CD4-positive, alpha-beta T cell (primary cell): ENCODE measurements at regions not wholly inside any gene's neighbourhood (a gene's known extent, or its start where the extent isn't known, plus 50 kb on each side); places are given as distances from the start of the nearest gene placed in this dataset.

Experiments
- ATAC-seq: fragments of 200-7000 bp; cut with Tn5 transposase; one replicate; pipeline ENCODE4 v1.10.0; 2022; ENCODE audit warnings: mild to moderate bottlenecking; ENCODE audit not compliant: poor library complexity
- CTCF ChIA-PET: fragments of 350-600 bp; sonication (Branson Sonifier 250); formaldehyde crosslinking; loops from one replicate; lab custom pipeline; 2021; ENCODE audit warnings: antibody characterized with exemption, inconsistent platforms; lab: Charles Lee
- POLR2A ChIA-PET: fragments of 350-600 bp; sonication (Branson Sonifier 250); formaldehyde crosslinking; loops from one replicate; lab custom pipeline; 2021; ENCODE audit warnings: antibody characterized with exemption, inconsistent platforms; lab: Charles Lee
- DNase-seq, 14 experiments: peaks; one replicate each; pipeline ENCODE4 v3.0.0-alpha.2; 2013 to 2020; ENCODE audit warnings: mixed read lengths in 2 of 14
- H3K27ac ChIP-seq, 2 donors: one replicate each; pipeline versions ENCODE4 v1.5.1 to v1.7.0; 2013; ENCODE audit warnings: low read length in 2 of 2, low read depth in 1 of 2, mild to moderate bottlenecking in 1 of 2
- H3K27me3 ChIP-seq, 2 experiments: 1 replicate in 1 of 2; 2 replicates in 1 of 2; pipeline versions ENCODE4 v1.6.1 to v1.7.0; 2013; ENCODE audit warnings: low read length in 2 of 2, control low read depth in 1 of 2, mild to moderate bottlenecking in 1 of 2, moderate library complexity in 1 of 2; ENCODE audit not compliant: insufficient read depth in 2 of 2, control insufficient read depth in 1 of 2
- H3K36me3 ChIP-seq: one replicate; pipeline ENCODE4 v1.6.1; 2013; ENCODE audit warnings: low read length, control low read depth; ENCODE audit not compliant: insufficient read depth
- H3K4me1 ChIP-seq: one replicate; pipeline ENCODE4 v1.6.1; 2013; ENCODE audit warnings: low read length, control low read depth; ENCODE audit not compliant: insufficient read depth
- H3K4me3 ChIP-seq: one replicate; pipeline ENCODE4 v1.5.1; 2013; ENCODE audit warnings: mild to moderate bottlenecking, low read length, moderate library complexity
- H3K9me3 ChIP-seq, 2 experiments: 1 replicate in 1 of 2; 2 replicates in 1 of 2; pipeline versions ENCODE4 v1.6.1 to v1.7.0; 2013; ENCODE audit warnings: low read length in 2 of 2, mild to moderate bottlenecking in 2 of 2, control low read depth in 1 of 2, moderate library complexity in 1 of 2; ENCODE audit not compliant: control insufficient read depth in 1 of 2, insufficient read depth in 1 of 2
- H3K27ac Mint-ChIP-seq: one replicate; pipeline ENCODE4 v1.8.0; 2020; ENCODE audit warnings: mixed read lengths
- H3K27me3 Mint-ChIP-seq: one replicate; pipeline ENCODE4 v1.8.0; 2021; ENCODE audit warnings: mixed read lengths
- H3K36me3 Mint-ChIP-seq: one replicate; pipeline ENCODE4 v1.8.0; 2021; ENCODE audit warnings: low read depth, mixed read lengths
- H3K4me1 Mint-ChIP-seq: one replicate; pipeline ENCODE4 v1.8.0; 2021; ENCODE audit warnings: low read depth, mixed read lengths
- H3K4me3 Mint-ChIP-seq: one replicate; pipeline ENCODE4 v1.8.0; 2020; ENCODE audit warnings: mild to moderate bottlenecking, mixed read lengths
- H3K9me3 Mint-ChIP-seq: one replicate; pipeline ENCODE4 v1.8.0; 2020; ENCODE audit warnings: mixed read lengths
- CTCF ChIP-seq: fragments of 200-600 bp; IDR thresholded peaks from one replicate; pipeline ENCODE4 v1.8.0; 2022; ENCODE audit warnings: antibody characterized with exemption, mild to moderate bottlenecking
- intact Hi-C, 2 experiments: fragments of 100-400 bp; cut with DNase I in 1 of 2; cut with micrococcal nuclease in 1 of 2; formaldehyde crosslinking; loops; one replicate each; pipeline versions ENCODE4 v1.15.1 to v1.9.0; 2023 to 2025; cut with DNase I, micrococcal nuclease

- Mint-ChIP-seq H3K4me3 (no peak overlapping the region), H3K9me3 (no peaks in the 10 kb centered on the region), H3K4me1 (no peaks in the 10 kb centered on the region), H3K36me3 (no peaks in the 10 kb centered on the region), H3K27ac (no peak overlapping the region), H3K27me3 (no peaks in the 10 kb centered on the region)
- ChIA-PET CTCF (no interaction called here), POLR2A (no interaction called here)
- Histone ChIP-seq H3K4me3 (no peak overlapping the region), H3K27ac (no peak overlapping the region), H3K36me3 (no peaks in the 10 kb centered on the region), H3K9me3 (peaks cover 0 to 8% of the 10 kb centered on the region in 2 experiments), H3K27me3 (peaks cover 0 to 6% of the 10 kb centered on the region in 2 experiments), H3K4me1 (no peaks in the 10 kb centered on the region)
- no peak for TF ChIP-seq CTCF
- intact Hi-C loops, result no loop called here
- no peak for ATAC-seq
- DNase-seq, result no peak
Observed at GRCh38 chr22:48628891-48629543, 1198.7 kb downstream of the BRD1 start.

- peaks cover 0 to 6% of the 10 kb centered on the region in 2 experiments for H3K27me3 ChIP-seq
- Mint-ChIP-seq H3K27ac (no peak overlapping the region), H3K4me3 (no peak overlapping the region), H3K9me3 (no peaks in the 10 kb centered on the region), H3K27me3 (no peaks in the 10 kb centered on the region), H3K36me3 (no peaks in the 10 kb centered on the region), H3K4me1 (no peaks in the 10 kb centered on the region)
- H3K27ac ChIP-seq, result no peak overlapping the region
- TF ChIP-seq CTCF, result no peak
- H3K36me3 ChIP-seq, result no peaks in the 10 kb centered on the region
- no peak overlapping the region for H3K4me3 ChIP-seq
- ChIA-PET CTCF (no interaction called here), POLR2A (no interaction called here)
- intact Hi-C loops, result no loop called here
- ATAC-seq (no peak), DNase-seq (no peak)
- peaks cover 0 to 13% of the 10 kb centered on the region in 2 experiments for H3K9me3 ChIP-seq
- no peaks in the 10 kb centered on the region for H3K4me1 ChIP-seq
Observed at GRCh38 chr22:48627966-48628365, 1199.7 kb downstream of the BRD1 start.

- Histone ChIP-seq H3K4me3 (no peak overlapping the region), H3K27me3 (peaks cover 0 to 6% of the 10 kb centered on the region in 2 experiments), H3K9me3 (peaks cover 0 to 13% of the 10 kb centered on the region in 2 experiments), H3K4me1 (no peaks in the 10 kb centered on the region), H3K36me3 (no peaks in the 10 kb centered on the region), H3K27ac (no peak overlapping the region)
- DNase-seq, result no peak
- no peak overlapping the region for H3K27ac Mint-ChIP-seq
- ChIA-PET CTCF (no interaction called here), POLR2A (no interaction called here)
- intact Hi-C loops, result no loop called here
- H3K9me3 Mint-ChIP-seq, result no peaks in the 10 kb centered on the region
- ATAC-seq, result no peak
- no peaks in the 10 kb centered on the region for H3K4me1 Mint-ChIP-seq
- TF ChIP-seq CTCF, result no peak
- no peak overlapping the region for H3K4me3 Mint-ChIP-seq
- no peaks in the 10 kb centered on the region for H3K36me3 Mint-ChIP-seq
- no peaks in the 10 kb centered on the region for H3K27me3 Mint-ChIP-seq
Observed at GRCh38 chr22:48627203-48627602, 1200.5 kb downstream of the BRD1 start.
